Hindlimb muscle (tissue), 1 donor: ENCODE measurements at regions not wholly inside any gene's neighbourhood (a gene's known extent, or its start where the extent isn't known, plus 50 kb on each side); places are given as distances from the start of the nearest gene placed in this dataset.

Experiments used
- DNase-seq: peaks from one replicate; pipeline ENCODE4 v3.0.0-alpha.2; 2013

DNA sequence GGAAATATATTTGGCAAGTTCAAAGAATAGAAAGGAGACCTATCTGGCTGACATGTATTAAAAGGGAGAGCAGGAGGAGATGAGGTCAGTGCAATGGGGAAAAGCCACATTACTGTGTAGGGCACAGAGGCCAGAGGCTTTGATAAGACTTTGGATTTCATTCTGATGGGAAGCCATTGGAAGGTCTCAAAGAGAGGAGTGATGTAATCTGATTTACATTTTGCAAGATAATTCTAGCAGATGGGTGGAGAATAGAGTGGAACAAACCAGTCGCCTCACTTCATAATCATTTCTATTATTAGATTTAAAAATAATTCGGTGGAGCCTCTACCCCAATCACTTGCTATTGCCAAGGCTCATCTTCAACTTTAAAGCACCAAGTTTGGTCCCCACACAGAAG is 278.4 kb upstream of the ZC3H12C start:
- DNase-seq, result no peak

GRCh38 chr11:109815500-109816150 is 277.6 kb upstream of the ZC3H12C start:
- no peak for DNase-seq

DNA sequence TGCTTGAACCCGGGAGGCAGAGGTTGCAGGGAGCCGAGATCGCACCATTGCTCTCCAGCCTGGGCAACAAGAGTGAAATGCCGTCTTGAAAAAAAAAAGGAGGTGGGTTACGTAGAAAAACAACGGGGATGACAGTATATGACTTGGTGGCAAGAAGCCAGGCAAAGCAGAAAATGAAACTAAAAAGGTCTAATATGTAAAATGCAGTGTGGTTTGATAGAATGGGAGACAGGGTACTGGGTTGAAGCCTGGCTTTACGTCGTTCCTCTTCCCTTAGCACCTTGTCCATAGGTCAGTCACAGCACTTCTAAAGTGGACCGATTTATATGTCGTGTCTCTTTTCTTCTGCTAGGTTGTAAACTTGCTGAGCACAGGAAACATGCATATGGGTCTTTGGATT is 274.9 kb upstream of the ZC3H12C start:
- DNase-seq, result no peak

GRCh38 chr11:109819410-109819809 is 273.8 kb upstream of the ZC3H12C start:
- no peak for DNase-seq

- DNase-seq, result no peak
Observed at GRCh38 chr11:109821511-109821910, 271.7 kb upstream of the ZC3H12C start.

DNA sequence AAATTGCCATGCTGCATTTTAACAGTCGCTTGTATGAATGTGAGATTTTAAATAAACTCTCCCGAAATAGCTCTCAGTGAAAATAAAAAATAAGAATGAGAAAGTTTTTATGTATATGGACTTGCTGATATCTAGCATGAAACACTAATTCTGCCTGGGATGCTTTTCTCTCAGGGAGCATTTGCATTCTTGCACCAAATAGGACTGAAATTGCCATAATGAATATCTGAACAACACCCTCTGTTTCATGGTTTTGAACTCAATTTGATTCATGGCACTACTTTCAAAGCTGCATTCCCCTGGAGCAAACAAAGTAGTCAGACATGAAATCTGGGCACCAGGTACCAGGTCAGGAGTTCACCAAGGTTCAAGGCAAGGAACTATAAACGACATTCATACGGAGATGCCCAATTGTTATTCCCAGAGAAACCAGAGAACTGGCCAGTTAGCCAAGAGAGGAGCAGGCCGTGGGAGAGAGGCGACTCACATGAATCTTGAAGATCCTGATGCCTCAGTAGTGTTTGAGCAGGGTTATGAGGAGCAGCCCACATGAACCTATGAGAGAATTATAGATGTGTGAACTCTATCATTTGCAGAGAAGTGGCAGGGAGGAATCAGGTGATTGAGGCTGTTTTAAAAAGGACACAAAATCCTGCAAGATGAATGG is 270.6 kb upstream of the ZC3H12C start:
- no peak for DNase-seq

DNA sequence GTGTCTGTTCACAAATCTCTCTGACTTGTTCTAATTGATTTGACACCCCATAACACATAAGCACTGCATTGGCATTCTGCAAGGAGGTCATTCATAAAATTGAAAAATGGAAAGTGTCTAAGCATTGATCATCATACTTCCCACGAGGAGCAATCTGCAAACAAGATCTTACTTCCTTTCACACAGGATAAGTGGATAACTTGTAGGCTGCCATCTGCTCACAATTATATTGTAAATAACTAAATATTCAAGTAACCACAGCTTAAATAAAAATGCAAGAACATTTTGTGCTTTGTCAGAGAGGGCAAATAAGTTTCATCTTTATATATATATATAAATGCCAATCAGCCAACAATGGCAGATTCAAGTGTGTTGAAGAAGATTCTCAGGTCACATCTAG is 264.8 kb upstream of the ZC3H12C start:
- DNase-seq, result no peak

DNA sequence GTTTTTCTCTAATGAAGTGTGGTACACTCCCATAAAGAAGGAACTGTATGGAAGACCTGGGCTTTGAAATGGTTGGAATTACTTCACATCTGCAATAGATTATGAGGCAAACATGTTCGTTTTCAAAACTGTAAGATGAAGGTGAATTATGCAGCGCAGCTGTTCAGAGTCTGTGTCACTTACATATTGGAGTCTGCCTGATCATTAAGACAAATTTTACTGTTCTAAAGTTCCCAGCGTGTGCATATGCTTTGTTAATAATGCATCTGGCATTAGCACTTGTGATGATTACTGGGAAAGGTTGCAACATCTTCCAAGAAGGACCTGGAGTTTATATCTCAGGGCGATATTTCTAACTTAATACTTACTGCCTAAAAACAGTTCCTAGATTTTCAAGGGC is 255.2 kb upstream of the ZC3H12C start:
- DNase-seq, result peak; percentile 20

DNA sequence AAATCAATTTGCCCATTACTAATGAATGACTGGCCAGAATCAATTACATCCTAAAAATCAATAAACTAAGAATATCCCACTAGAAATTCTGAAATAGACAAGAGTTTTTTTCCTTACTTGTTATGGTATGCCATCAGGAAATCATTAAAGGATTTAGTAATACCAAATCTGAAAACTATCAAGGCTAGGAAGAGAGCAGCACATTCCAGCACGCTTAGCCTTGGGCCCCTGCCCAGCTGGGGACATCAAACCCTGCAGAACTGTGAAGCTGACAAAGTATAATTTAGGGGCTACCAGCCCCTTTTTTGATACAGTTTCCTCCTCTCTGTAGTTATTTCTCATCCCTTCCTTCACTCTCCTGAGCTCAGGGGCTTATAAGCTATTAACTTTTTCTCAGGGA is 247.8 kb upstream of the ZC3H12C start:
- DNase-seq, result peak; percentile 50

DNA sequence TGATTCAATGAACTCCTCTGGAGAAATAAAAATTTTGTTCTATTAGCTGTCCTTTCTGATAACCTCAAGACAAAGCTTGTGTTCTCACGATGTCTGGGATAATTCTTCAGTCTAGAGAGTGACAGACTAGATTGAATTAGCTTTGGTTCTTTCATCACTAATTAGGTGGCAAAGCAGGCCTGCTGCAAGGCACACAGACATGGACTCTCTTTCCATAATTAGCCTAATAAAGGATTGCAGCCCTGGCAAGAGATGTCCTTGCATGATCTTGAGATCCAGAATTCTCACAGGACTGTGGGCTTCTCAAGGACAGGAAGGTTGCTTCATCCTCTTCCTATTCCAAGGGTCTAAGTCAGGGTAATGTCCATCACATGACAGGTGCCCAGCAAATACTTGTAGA is 245.6 kb upstream of the ZC3H12C start:
- no peak for DNase-seq

DNA sequence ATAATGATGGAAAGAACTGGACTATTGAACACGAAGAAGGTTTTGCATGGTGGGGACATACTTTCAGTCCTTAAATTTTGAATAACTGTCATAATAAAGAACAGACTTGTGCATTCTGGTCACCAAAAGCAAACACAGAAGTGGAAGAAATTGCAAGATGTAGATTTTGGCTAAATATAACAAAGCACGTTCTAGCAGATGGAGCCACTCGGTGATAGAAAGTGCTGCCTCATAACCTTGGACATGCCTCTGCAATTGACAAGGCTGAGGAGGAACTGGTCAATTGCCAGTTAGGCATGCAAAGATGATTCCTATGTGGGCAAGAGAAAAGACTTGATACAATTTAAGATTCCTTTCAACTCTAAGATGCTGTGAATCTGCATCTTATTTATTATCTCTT is 244.1 kb upstream of the ZC3H12C start:
- DNase-seq, result no peak

- no peak for DNase-seq
Observed at GRCh38 chr11:109849946-109850345, 243.2 kb upstream of the ZC3H12C start.

DNA sequence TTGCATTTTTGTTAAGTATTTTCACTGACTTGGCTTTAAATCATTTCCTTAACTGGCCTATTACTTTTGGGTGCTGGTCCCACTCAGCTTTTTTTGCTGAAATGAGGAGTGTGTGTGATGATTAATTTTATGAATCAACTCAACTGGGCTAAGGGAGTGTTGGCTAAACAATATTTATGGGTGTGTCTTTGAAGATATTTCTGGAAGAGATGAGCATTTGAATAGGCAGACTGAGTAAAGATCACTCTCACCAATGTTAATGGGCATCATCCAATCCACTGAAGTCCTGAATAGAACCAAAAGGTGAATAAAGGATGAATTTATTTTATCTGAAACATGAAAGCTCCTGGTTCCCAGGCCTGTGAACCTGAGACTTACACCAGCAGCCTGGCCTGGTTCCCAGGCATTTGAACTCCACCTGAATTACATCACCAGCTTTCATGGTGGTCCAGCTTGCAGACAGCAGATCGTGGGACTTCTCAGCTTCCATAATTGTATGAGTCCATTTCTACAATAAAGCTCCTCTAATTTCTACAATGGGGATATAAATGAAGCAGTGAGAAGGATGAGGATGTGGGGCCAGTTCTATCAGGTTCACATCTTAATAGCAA is 241.3 kb upstream of the ZC3H12C start:
- no peak for DNase-seq

DNA sequence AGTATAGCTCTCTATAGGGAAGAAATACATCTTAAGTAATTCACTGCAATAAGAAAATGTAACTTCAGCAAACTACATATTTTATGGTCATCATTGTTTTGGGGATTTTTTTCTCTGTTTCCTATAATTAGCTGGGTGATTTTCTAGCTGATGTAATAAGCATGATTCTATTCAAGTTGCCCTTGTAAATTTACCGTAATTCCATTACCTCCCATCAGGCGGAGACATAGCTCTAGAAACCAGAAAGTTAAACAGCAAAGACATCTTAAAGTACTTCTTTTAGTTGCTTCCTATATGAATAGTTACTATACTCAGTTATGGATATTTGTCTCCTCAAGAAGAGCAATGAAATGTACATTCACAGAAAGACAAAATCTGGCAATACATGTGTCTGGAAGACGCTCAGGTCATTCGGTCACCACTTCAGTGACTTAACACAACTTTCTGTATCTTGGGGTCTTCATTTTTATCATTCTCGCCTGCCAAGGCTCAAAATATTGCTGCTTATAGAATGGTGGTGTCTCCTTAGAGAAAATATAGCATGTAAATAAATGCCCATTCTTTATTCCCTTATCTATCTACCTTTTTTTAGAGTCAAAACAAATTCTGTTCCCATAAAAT is 239.9 kb upstream of the ZC3H12C start:
- no peak for DNase-seq

DNA sequence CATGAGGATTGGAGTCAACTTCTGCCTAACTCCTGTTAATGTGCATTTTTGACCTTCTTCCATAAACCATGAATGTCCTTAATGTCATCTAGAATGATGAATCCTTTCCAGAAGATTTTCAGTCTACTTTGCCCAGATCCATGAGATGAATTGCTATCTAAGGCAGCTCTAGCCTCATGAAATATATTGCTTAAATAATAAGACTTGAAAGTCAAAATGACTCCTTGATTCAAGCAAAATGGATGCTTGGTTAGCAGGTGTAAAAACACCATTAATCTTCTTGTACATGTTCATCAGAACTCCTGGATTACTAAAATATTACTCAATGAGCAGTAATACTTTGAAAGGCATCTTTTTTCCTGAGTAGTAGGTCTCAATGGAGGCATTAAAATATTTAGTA is 238.5 kb upstream of the ZC3H12C start:
- no peak for DNase-seq

GRCh38 chr11:109856928-109857327 is 236.3 kb upstream of the ZC3H12C start:
- no peak for DNase-seq

- DNase-seq, result no peak
Observed at GRCh38 chr11:109857637-109858036, 235.6 kb upstream of the ZC3H12C start.

DNA sequence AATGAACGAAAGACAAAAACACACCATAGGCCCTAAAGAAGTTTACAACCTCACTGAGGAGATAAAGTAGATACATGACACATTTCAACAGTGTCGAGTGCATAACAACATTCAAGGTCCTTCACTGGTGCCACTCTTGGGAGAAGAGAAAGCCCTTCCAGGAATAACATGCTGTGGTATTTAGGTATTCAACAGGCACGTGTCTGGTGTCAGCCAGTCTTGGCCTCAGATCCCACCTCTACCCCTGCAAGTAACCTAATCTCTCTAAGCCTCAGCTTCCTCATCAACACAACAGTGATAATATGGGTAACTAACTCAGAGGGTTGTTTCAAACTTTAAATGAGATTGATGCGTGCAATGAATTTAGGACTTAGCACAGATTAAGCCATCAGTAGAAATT is 235.0 kb upstream of the ZC3H12C start:
- DNase-seq, result no peak

DNA sequence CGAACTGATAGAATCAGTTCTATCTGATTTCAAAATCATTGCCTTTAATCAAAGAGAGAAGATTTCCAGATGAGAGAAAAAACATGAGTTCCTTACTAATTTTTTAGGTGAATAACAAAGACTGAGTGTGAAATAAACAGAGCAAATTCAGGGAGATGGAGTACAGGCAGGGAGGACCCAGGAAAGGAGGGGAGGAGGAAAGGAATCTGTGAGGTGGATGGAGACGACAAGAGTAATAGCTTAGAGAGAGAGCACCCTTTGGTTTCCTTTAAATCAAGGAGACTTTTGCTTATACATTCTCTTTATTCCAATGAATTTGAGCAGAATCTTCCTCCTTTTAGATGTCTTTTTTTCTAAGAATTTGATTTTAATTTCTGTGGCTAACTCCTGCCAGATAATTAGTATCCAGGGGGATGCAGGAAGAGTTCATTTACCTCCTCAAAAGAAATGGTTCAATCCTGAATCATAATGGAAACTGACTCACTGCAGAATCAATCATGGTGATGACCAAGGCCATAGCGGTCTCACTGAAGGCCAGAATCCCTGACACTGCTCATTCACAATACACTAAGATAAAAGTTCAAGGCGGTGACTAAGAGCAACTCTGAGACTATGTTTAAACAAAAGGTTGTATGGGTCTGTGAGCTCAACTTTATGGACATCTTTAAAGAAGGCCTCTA is 234.0 kb upstream of the ZC3H12C start:
- no peak for DNase-seq

- DNase-seq, result no peak
Observed at GRCh38 chr11:109862835-109863234, 230.4 kb upstream of the ZC3H12C start.

- DNase-seq, result no peak
Observed at GRCh38 chr11:109864151-109864661, 229.0 kb upstream of the ZC3H12C start.

DNA sequence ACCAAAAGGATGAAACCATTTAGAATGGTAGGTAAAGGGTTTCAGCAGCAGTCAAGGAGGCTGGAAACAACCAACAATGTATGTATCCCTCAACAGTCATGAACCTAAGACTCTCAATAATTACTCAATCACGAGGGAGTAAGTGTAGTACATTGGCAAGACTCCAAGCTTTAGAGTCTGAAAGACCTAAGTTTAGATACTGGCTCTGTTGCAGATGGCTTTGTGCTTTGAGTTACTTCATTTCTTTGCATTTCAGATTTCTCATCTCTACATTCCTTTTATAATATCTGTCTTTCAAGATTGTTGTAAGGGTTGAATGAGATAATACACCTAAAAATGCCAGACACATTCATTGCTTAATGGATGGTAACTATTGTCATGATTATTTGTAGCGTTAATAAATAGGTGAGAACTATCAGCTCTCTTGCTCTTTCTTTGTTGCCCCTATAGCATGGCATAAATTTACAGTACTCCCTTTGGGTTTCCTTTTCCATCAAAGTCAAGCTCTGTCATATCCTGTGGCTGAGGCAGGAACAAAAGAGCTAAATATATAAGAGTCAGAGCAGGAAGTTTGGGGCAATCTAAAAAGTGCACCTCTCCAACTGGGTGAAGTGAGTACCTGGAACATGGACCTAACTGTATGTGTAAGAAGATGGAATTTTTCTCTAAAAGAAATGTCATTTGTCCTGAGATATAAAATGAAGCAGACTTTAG is 228.2 kb upstream of the ZC3H12C start:
- DNase-seq, result peak; percentile 22
